Loucy (cell line): ENCODE measurements at regions not wholly inside any gene's neighbourhood (a gene's known extent, or its start where the extent isn't known, plus 50 kb on each side); places are given as distances from the start of the nearest gene placed in this dataset.

ENCODE experiments used
- H2AFZ ChIP-seq: fragments of 200-600 bp; sonication (generic); 2 replicates; pipeline ENCODE4 v1.6.0; 2016; ENCODE audit warnings: antibody characterized with exemption, mild to moderate bottlenecking, low read length, moderate library complexity
- H3F3A ChIP-seq: fragments of 200-600 bp; 2 replicates; pipeline ENCODE4 v1.6.0; 2016; ENCODE audit warnings: antibody characterized with exemption, low read depth, mild to moderate bottlenecking
- H3K27me3 ChIP-seq: fragments of 200-600 bp; sonication (generic); 2 replicates; pipeline ENCODE4 v1.6.1; 2014; ENCODE audit warnings: low read length, mild to moderate bottlenecking; ENCODE audit not compliant: insufficient read depth, poor library complexity, severe bottlenecking
- H3K36me3 ChIP-seq: fragments of 200-600 bp; sonication (generic); 2 replicates; pipeline ENCODE4 v1.6.1; 2016; ENCODE audit warnings: low read length; ENCODE audit not compliant: insufficient read depth
- H3K4me1 ChIP-seq: fragments of 200-600 bp; sonication (generic); 2 replicates; pipeline ENCODE4 v1.5.1; 2014; ENCODE audit warnings: low read length, mild to moderate bottlenecking; ENCODE audit not compliant: insufficient read depth, poor library complexity, severe bottlenecking
- H3K4me2 ChIP-seq: fragments of 200-600 bp; sonication (generic); 2 replicates; pipeline ENCODE4 v1.6.0; 2014; ENCODE audit warnings: antibody characterized with exemption, low read length, low read depth, mild to moderate bottlenecking; ENCODE audit not compliant: poor library complexity, severe bottlenecking
- H3K4me3 ChIP-seq: fragments of 200-600 bp; sonication (generic); 2 replicates; pipeline ENCODE4 v1.5.1; 2014; ENCODE audit warnings: low read length, mild to moderate bottlenecking, mixed read lengths; ENCODE audit not compliant: poor library complexity, severe bottlenecking
- H3K79me2 ChIP-seq: fragments of 200-600 bp; sonication (generic); 2 replicates; pipeline ENCODE4 v1.6.1; 2014; ENCODE audit warnings: low read length; ENCODE audit not compliant: insufficient read depth
- H3K9ac ChIP-seq: fragments of 200-600 bp; sonication (generic); 2 replicates; pipeline ENCODE4 v1.6.0; 2014; ENCODE audit warnings: mild to moderate bottlenecking, low read depth, low read length, moderate library complexity; ENCODE audit not compliant: poor library complexity, severe bottlenecking
- H3K9me2 ChIP-seq: fragments of 200-600 bp; sonication (generic); replicated peaks from 2 replicates; pipeline ENCODE4 v1.6.1; 2016; ENCODE audit warnings: low read depth, low read length, mixed read lengths
- H3K9me3 ChIP-seq: fragments of 200-600 bp; sonication (generic); 2 replicates; pipeline ENCODE4 v1.6.1; 2014; ENCODE audit warnings: mild to moderate bottlenecking, antibody characterized with exemption, low read length, low read depth; ENCODE audit not compliant: insufficient read depth
- H4K20me1 ChIP-seq: fragments of 200-600 bp; sonication (generic); 2 replicates; pipeline ENCODE4 v1.6.0; 2014; ENCODE audit warnings: antibody characterized with exemption, low read length, mild to moderate bottlenecking; ENCODE audit not compliant: insufficient read depth, poor library complexity, severe bottlenecking
- CTCF ChIP-seq: fragments of 200-600 bp; sonication (generic); conservative IDR thresholded peaks from 2 replicates; pipeline ENCODE4 v1.5.1; 2014; ENCODE audit warnings: mild to moderate bottlenecking, antibody characterized with exemption, low read length
- EZH2phosphoT487 ChIP-seq: fragments of 200-600 bp; IDR thresholded peaks from 2 replicates; pipeline ENCODE4 v1.6.1; 2018; ENCODE audit warnings: antibody characterized with exemption, mild to moderate bottlenecking, moderate library complexity, borderline replicate concordance

GRCh38 chr2:240308111-240308651 lies 127.3 kb upstream of the GPC1 start:
- Histone ChIP-seq H3K4me2 (no peak overlapping the region), H3F3A (no peaks in the 10 kb centered on the region), H3K36me3 (no peaks in the 10 kb centered on the region), H2AFZ (no peak overlapping the region), H3K4me1 (no peaks in the 10 kb centered on the region), H3K9me2 (no peaks in the 10 kb centered on the region), H3K4me3 (no peak overlapping the region), H3K9me3 (peaks cover 3% of the 10 kb centered on the region; the same call in 1 of the 2 replicates), H3K27me3 (no peaks in the 10 kb centered on the region), H3K9ac (no peak overlapping the region), H3K79me2 (no peaks in the 10 kb centered on the region), H4K20me1 (no peaks in the 10 kb centered on the region)
- TF ChIP-seq CTCF (no peak), EZH2phosphoT487 (no peak)

- Histone ChIP-seq H3K4me3 (no peak overlapping the region), H3K79me2 (no peaks in the 10 kb centered on the region), H3K27me3 (no peaks in the 10 kb centered on the region), H3K9me2 (no peaks in the 10 kb centered on the region), H4K20me1 (no peaks in the 10 kb centered on the region), H3K9me3 (peaks cover 6% of the 10 kb centered on the region; the same call in 1 of the 2 replicates), H3K9ac (no peak overlapping the region), H3K4me1 (no peaks in the 10 kb centered on the region), H2AFZ (no peak overlapping the region), H3K4me2 (no peak overlapping the region), H3K36me3 (no peaks in the 10 kb centered on the region), H3F3A (no peaks in the 10 kb centered on the region)
- TF ChIP-seq EZH2phosphoT487 (no peak), CTCF (no peak)
These were observed 126.2 kb upstream of the GPC1 start for GRCh38 chr2:240309214-240309613.

- no peak for TF ChIP-seq EZH2phosphoT487
- no peak for TF ChIP-seq CTCF
These were observed 125.3 kb upstream of the GPC1 start for GRCh38 chr2:240310201-240310600.

More at GRCh38 chr2:240310201-240310600, 125.3 kb upstream of the GPC1 start:
- Histone ChIP-seq H3K4me3 (no peak overlapping the region), H3K4me1 (no peaks in the 10 kb centered on the region), H3K9ac (no peak overlapping the region), H4K20me1 (no peaks in the 10 kb centered on the region), H3K4me2 (no peak overlapping the region), H3K9me3 (peaks cover 6% of the 10 kb centered on the region; the same call in 1 of the 2 replicates), H3K36me3 (no peaks in the 10 kb centered on the region), H3K27me3 (no peaks in the 10 kb centered on the region), H3F3A (no peaks in the 10 kb centered on the region), H3K79me2 (no peaks in the 10 kb centered on the region), H2AFZ (no peak overlapping the region), H3K9me2 (no peaks in the 10 kb centered on the region)
